ENCODE measurements at regions not wholly inside any gene's neighbourhood (a gene's known extent, or its start where the extent isn't known, plus 50 kb on each side); places are given as distances from the start of the nearest gene placed in this dataset.

DNA sequence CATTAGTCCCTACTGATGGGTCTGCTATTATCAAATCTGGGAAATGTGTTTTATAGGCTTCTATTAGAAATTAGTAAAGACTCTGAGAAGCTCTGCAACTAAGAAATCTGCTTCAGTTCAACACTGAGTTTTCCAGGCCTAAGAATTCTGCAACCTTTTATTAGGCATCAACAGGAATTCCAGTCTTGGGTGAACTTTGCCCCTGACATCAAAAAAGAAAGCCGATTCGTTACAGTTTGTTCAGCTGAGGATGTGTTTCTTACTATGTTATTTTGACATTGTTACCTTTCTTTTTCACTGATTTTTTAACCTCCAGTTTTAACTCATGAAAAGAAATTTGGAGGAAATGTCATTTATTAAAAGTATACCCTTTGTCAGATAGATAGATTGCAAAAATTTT lies 131.5 kb upstream of the KCNH8 start:
- TF ChIP-seq, protein P1, sequence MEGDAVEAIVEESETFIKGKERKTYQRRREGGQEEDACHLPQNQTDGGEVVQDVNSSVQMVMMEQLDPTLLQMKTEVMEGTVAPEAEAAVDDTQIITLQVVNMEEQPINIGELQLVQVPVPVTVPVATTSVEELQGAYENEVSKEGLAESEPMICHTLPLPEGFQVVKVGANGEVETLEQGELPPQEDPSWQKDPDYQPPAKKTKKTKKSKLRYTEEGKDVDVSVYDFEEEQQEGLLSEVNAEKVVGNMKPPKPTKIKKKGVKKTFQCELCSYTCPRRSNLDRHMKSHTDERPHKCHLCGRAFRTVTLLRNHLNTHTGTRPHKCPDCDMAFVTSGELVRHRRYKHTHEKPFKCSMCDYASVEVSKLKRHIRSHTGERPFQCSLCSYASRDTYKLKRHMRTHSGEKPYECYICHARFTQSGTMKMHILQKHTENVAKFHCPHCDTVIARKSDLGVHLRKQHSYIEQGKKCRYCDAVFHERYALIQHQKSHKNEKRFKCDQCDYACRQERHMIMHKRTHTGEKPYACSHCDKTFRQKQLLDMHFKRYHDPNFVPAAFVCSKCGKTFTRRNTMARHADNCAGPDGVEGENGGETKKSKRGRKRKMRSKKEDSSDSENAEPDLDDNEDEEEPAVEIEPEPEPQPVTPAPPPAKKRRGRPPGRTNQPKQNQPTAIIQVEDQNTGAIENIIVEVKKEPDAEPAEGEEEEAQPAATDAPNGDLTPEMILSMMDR (conservative IDR thresholded peaks at IDR 0.05), result no peak
- no peak for TF ChIP-seq EZH2 (IDR thresholded peaks at IDR 0.05; ENCODE audit: low read depth)
